ENCODE measurements at regions not wholly inside any gene's neighbourhood (a gene's known extent, or its start where the extent isn't known, plus 50 kb on each side); places are given as distances from the start of the nearest gene placed in this dataset.

DNA sequence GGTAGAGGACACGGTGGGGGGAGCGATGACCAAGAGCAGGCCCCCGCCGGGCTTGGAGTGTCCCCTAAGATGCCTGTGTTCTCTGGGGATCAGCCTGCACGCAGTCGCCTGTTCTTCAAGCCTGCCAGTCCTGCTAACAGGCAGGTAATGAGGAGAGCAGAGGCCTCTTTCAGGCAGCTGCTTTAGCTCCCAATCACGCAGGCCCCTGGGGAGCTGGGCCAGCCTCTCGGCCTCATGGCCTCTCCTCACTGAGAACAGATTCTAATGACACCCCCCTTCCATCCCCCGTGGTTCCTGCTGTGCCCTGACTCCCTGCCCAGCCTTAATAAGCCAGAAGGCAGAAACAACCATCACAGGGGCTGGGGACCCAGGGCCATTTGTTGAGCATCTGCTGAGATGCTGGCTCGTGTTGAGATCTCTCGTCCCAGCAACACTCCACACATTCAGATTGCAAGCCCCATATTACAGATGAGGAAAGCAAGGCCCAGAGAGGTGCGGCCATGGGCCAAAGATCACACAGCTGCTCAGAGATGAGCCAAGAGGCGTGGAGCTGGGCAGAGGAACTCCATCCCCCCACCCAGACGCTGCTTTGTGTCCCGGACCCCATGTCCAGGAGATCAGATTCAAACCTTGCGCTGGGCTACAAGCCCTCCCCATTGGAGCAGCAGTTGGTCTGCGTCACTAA is 71.6 kb upstream of the CASZ1 start:
- no peak for TF ChIP-seq EZH2 (IDR thresholded peaks at IDR 0.05; ENCODE audit: insufficient read depth, low read length)
- TF ChIP-seq, protein P1, sequence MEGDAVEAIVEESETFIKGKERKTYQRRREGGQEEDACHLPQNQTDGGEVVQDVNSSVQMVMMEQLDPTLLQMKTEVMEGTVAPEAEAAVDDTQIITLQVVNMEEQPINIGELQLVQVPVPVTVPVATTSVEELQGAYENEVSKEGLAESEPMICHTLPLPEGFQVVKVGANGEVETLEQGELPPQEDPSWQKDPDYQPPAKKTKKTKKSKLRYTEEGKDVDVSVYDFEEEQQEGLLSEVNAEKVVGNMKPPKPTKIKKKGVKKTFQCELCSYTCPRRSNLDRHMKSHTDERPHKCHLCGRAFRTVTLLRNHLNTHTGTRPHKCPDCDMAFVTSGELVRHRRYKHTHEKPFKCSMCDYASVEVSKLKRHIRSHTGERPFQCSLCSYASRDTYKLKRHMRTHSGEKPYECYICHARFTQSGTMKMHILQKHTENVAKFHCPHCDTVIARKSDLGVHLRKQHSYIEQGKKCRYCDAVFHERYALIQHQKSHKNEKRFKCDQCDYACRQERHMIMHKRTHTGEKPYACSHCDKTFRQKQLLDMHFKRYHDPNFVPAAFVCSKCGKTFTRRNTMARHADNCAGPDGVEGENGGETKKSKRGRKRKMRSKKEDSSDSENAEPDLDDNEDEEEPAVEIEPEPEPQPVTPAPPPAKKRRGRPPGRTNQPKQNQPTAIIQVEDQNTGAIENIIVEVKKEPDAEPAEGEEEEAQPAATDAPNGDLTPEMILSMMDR (IDR thresholded peaks at IDR 0.05; ENCODE audit: insufficient read depth, low read depth, low read length), result no peak
